B cell (primary cell): ENCODE measurements at regions not wholly inside any gene's neighbourhood (a gene's known extent, or its start where the extent isn't known, plus 50 kb on each side); places are given as distances from the start of the nearest gene placed in this dataset.

ENCODE experiments used
- ATAC-seq: fragments of 200-7000 bp; cut with Tn5 transposase; one replicate; pipeline ENCODE4 v1.10.0; 2021; ENCODE audit warnings: low read depth, mild to moderate bottlenecking, moderate number of reproducible peaks, moderate library complexity
- CTCF ChIA-PET: fragments of 350-600 bp; sonication (Branson Sonifier 250); formaldehyde crosslinking; loops from one replicate; lab custom pipeline; 2021; ENCODE audit warnings: antibody characterized with exemption, inconsistent platforms; lab: Charles Lee
- POLR2A ChIA-PET: fragments of 350-600 bp; sonication (Branson Sonifier 250); formaldehyde crosslinking; loops from one replicate; lab custom pipeline; 2021; ENCODE audit warnings: antibody characterized with exemption; lab: Charles Lee
- DNase-seq: peaks from one replicate; pipeline ENCODE4 v3.0.0; 2013
- H2AFZ ChIP-seq: 2 replicates; pipeline ENCODE4 v1.6.1; 2012; ENCODE audit warnings: mild to moderate bottlenecking, low read depth, low read length; ENCODE audit not compliant: insufficient read depth, poor library complexity, severe bottlenecking
- H3K27ac ChIP-seq, 2 donors: 1 replicate in 1 of 2; 2 replicates in 1 of 2; pipeline ENCODE4 v1.5.1; 2012 to 2013; ENCODE audit warnings: low read length in 2 of 2, mild to moderate bottlenecking in 2 of 2, moderate library complexity in 1 of 2
- H3K27me3 ChIP-seq, 4 experiments: fragments of 200-600 bp in 1 of 4; sonication (generic) in 1 of 4; replicated peaks in 1 of 4; 1 replicate in 2 of 4; 2 replicates in 2 of 4; pipeline versions ENCODE4 v1.6.1 to v1.7.0; 2013 to 2016; ENCODE audit warnings: low read length in 3 of 4, mild to moderate bottlenecking in 2 of 4, mixed read lengths in 1 of 4, moderate library complexity in 1 of 4; ENCODE audit not compliant: insufficient read depth in 4 of 4, control insufficient read depth in 3 of 4; ENCODE audit errors: control extremely low read depth in 1 of 4
- H3K36me3 ChIP-seq, 2 experiments: replicated peaks in 1 of 2; 1 replicate in 1 of 2; 2 replicates in 1 of 2; pipeline versions ENCODE4 v1.6.1 to v1.7.1; 2013; ENCODE audit warnings: low read length in 1 of 2; ENCODE audit not compliant: insufficient read depth in 2 of 2, control insufficient read depth in 1 of 2; ENCODE audit errors: control extremely low read depth in 1 of 2, extremely low read depth in 1 of 2
- H3K4me1 ChIP-seq, 2 donors: fragments of 200-600 bp in 1 of 2; sonication (generic) in 1 of 2; 1 replicate in 1 of 2; 2 replicates in 1 of 2; pipeline versions ENCODE4 v1.5.1 to v1.6.1; 2013 to 2017; ENCODE audit warnings: low read length in 2 of 2; ENCODE audit not compliant: control insufficient read depth in 2 of 2, insufficient read depth in 2 of 2
- H3K4me2 ChIP-seq: replicated peaks from 2 replicates; pipeline ENCODE3; 2012; ENCODE audit warnings: mild to moderate bottlenecking, low read depth, low read length; ENCODE audit not compliant: poor library complexity, severe bottlenecking
- H3K4me3 ChIP-seq, 5 experiments: fragments of 200-600 bp in 1 of 5; sonication (generic) in 1 of 5; 1 replicate in 3 of 5; 2 replicates in 2 of 5; pipeline versions ENCODE4 v1.5.1 to v1.7.0; 2011 to 2016; ENCODE audit warnings: low read length in 4 of 5, mild to moderate bottlenecking in 4 of 5, low read depth in 2 of 5, control low read depth in 1 of 5, moderate library complexity in 1 of 5; ENCODE audit not compliant: insufficient read depth in 1 of 5; ENCODE audit errors: control extremely low read depth in 1 of 5, extremely low read depth in 1 of 5
- H3K79me2 ChIP-seq: fragments of 200-600 bp; sonication (generic); one replicate; pipeline ENCODE4 v1.6.0; 2016; ENCODE audit warnings: low read length; ENCODE audit not compliant: control insufficient read depth, insufficient read depth
- H3K9ac ChIP-seq: fragments of 200-600 bp; sonication (generic); 2 replicates; pipeline ENCODE4 v1.6.1; 2017; ENCODE audit warnings: mild to moderate bottlenecking, low read length, moderate library complexity
- H3K9me3 ChIP-seq, 3 donors: one replicate each; pipeline versions ENCODE4 v1.6.1 to v1.7.1; 2013; ENCODE audit warnings: low read length in 2 of 3; ENCODE audit not compliant: control insufficient read depth in 2 of 3, insufficient read depth in 1 of 3; ENCODE audit errors: control extremely low read depth in 1 of 3
- H4K20me1 ChIP-seq: 2 replicates; pipeline ENCODE4 v1.6.0; 2012; ENCODE audit warnings: mild to moderate bottlenecking, low read length; ENCODE audit not compliant: insufficient read depth, control insufficient read depth, poor library complexity, severe bottlenecking
- H3K27ac Mint-ChIP-seq: one replicate; pipeline ENCODE4 v1.8.0; 2021; ENCODE audit warnings: mixed read lengths
- H3K27me3 Mint-ChIP-seq: one replicate; pipeline ENCODE4 v1.8.0; 2021; ENCODE audit warnings: mixed read lengths
- H3K4me1 Mint-ChIP-seq: one replicate; pipeline ENCODE4 v1.8.0; 2021; ENCODE audit warnings: mixed read lengths
- H3K4me3 Mint-ChIP-seq: one replicate; pipeline ENCODE4 v1.8.0; 2021; ENCODE audit warnings: mixed read lengths
- H3K9me3 Mint-ChIP-seq: one replicate; pipeline ENCODE4 v1.8.0; 2022; ENCODE audit warnings: mixed read lengths; ENCODE audit not compliant: insufficient read depth
- CTCF ChIP-seq: fragments of 200-600 bp; IDR thresholded peaks from one replicate; pipeline ENCODE4 v1.8.0; 2022; ENCODE audit warnings: antibody characterized with exemption, mild to moderate bottlenecking
- EZH2 ChIP-seq: IDR thresholded peaks from 2 replicates; pipeline ENCODE4 v1.6.1; 2012; ENCODE audit warnings: borderline replicate concordance, low read depth, mild to moderate bottlenecking, moderate library complexity, low read length; ENCODE audit not compliant: insufficient read depth, poor library complexity, severe bottlenecking
- WGBS: methylation state at CpG from one replicate; pipeline ENCODE4 v1.1.5; 2013; ENCODE audit warnings: missing lambda C conversion rate; ENCODE audit not compliant: insufficient coverage; 5-methylcytosine and 5-hydroxymethylcytosine counted together
- intact Hi-C: fragments of 100-400 bp; cut with micrococcal nuclease; formaldehyde crosslinking; loops from one replicate; pipeline ENCODE4 v1.10.0; 2022

DNA sequence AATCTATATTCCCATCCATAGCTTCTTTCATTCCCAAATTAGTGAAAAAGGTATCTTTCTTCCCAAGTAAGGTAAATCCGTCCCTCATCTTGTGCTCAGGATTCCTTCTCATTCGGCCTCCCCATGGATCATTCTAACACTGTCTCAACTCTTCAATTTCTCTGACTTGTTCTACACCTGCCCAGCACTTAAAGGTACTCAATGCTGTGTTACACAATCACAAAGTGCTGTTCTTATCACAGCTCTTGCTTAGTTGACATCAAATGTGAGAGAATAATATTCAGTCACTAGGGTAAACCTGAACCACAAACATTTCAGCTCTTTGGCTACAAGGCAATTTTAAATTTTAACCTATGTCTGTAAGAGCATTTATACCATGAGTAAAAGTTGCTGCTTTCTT is 94.8 kb downstream of the DIRAS3 start:
- Histone ChIP-seq H3K4me1 (no peaks in the 10 kb centered on the region), H3K9ac (no peak overlapping the region), H3K4me2 (no peak overlapping the region), H3K27me3 (no peaks in the 10 kb centered on the region), H2AFZ (no peak overlapping the region), H3K79me2 (no peaks in the 10 kb centered on the region), H3K27ac (no peak overlapping the region), H3K4me3 (no peak overlapping the region), H3K9me3 (peaks cover 0 to under 1% (median 0%) of the 10 kb centered on the region in 3 donors), H3K36me3 (no peaks in the 10 kb centered on the region), H4K20me1 (no peaks in the 10 kb centered on the region)
- no peaks in the 10 kb centered on the region for H3K9me3 Mint-ChIP-seq
- CTCF ChIA-PET, result no interaction called here
- intact Hi-C loops, result no loop called here
- POLR2A ChIA-PET, result no interaction called here
- H3K27me3 Mint-ChIP-seq, result no peaks in the 10 kb centered on the region
- DNase-seq (no peak), ATAC-seq (no peak)
- H3K4me1 Mint-ChIP-seq, result no peaks in the 10 kb centered on the region
- H3K27ac Mint-ChIP-seq, result no peak overlapping the region
- no peak overlapping the region for H3K4me3 Mint-ChIP-seq
- WGBS, result 81% methylated on average over 2 of the region's 2 CpGs
- TF ChIP-seq CTCF (no peak), EZH2 (no peak)

DNA sequence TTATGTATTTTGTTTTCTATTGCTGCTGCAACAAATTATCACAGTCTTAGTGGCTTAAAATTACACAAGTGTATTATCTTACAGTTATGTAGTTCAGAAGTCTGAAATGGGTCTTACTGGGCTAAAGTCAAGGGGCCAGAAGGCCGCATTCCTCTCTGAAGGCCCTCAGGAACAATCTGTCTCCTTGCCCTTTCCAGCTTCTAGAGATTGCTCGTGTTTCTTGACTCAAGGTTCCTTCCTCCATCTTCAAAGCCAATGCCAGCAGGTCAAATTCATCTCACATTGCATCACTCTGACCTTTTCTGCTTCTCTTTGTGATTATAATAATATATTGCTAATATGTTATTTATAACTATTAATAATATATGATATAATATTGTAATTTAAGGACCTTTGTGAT is 97.1 kb downstream of the DIRAS3 start:
- Histone ChIP-seq H3K36me3 (no peaks in the 10 kb centered on the region), H2AFZ (no peak overlapping the region), H3K27me3 (no peaks in the 10 kb centered on the region), H3K79me2 (no peaks in the 10 kb centered on the region), H3K4me2 (no peak overlapping the region), H4K20me1 (no peaks in the 10 kb centered on the region), H3K4me3 (no peak overlapping the region), H3K9me3 (no peaks in the 10 kb centered on the region), H3K9ac (no peak overlapping the region), H3K27ac (no peak overlapping the region), H3K4me1 (no peaks in the 10 kb centered on the region)
- no peak for TF ChIP-seq EZH2
- TF ChIP-seq CTCF, result no peak
- ChIA-PET POLR2A (no interaction called here), CTCF (no interaction called here)
- no peak overlapping the region for H3K27ac Mint-ChIP-seq
- no peaks in the 10 kb centered on the region for H3K4me1 Mint-ChIP-seq
- H3K9me3 Mint-ChIP-seq, result no peaks in the 10 kb centered on the region
- WGBS, result 80% methylated on average over 1 of the region's 2 CpGs
- H3K4me3 Mint-ChIP-seq, result no peak overlapping the region
- ATAC-seq, result no peak
- DNase-seq, result no peak
- no peaks in the 10 kb centered on the region for H3K27me3 Mint-ChIP-seq
- intact Hi-C loops, result no loop called here
